ENCODE measurements at regions not wholly inside any gene's neighbourhood (a gene's known extent, or its start where the extent isn't known, plus 50 kb on each side); places are given as distances from the start of the nearest gene placed in this dataset.

DNA sequence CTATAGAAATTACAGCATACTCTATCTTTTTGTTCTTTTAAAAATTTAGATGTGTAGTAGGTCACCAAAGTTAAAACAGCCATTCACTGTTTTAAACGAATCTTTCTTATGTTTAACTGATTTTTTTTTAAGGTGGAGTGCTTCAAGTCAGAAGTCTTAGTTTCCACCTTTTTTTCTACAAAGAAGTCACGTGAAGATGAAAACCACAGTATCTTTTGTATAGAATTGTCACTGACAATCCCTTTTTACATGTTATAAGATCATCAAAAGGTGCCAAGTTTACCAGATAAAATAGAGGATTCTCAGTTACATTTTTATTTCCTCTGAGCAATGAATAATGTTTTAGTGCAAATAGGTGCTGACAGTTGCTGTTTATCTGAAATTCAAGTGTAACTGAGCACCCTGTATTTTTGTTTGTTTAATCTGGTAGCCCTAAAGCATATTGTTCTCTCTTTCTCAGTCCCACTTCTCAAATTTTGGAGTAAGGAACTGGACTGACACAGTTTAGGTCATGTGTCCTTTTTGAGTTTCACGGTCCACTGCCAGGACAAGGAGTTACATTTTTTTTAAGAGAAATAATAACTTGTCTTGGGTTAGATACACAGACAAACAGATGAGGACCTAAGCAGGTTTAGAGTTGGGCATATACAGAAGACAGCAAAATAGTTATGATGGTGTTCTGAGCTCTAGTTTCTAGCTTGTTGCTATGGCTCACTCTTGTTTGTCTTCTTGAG is 233.2 kb upstream of the MBL2 start:
- no peak for TF ChIP-seq CTCF (IDR thresholded peaks at IDR 0.05; ENCODE audit: low read depth, low read length, missing control alignments)
- H3K4me3 ChIP-seq (replicated peaks; ENCODE audit: low read depth, low read length) = no peak overlapping the region
- no peak for DNase-seq (ENCODE audit: extremely low read depth, low read depth)

- no peak for DNase-seq (ENCODE audit: extremely low read depth, low read depth)
- TF ChIP-seq CTCF (IDR thresholded peaks at IDR 0.05; ENCODE audit: low read depth, low read length, missing control alignments) = no peak
- no peak overlapping the region for H3K4me3 ChIP-seq (replicated peaks; ENCODE audit: low read depth, low read length)
These were observed 230.5 kb upstream of the MBL2 start for GRCh38 chr10:53003094-53003493.

DNA sequence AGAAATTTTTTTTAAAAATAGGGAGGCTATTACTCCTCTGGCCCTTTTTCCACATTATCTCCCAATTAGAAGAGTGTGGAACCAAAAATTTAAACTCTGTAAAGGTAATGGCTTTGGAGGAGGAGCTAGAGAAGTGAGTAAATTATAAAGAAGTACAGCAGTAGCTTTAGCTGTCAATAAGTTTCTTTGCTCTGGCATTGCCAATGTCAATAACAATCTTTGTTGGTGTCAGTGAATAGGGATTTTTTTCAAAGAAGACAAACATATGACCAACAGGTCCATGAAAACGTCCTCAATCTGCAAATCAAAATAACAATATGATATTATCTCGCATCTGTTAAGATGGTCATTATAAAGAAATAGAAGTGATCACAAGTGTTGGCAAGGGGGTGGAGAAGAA is 227.1 kb upstream of the MBL2 start:
- no peak for DNase-seq (ENCODE audit: extremely low read depth, low read depth)
- TF ChIP-seq CTCF (IDR thresholded peaks at IDR 0.05; ENCODE audit: low read depth, low read length, missing control alignments) = no peak
- no peak overlapping the region for H3K4me3 ChIP-seq (replicated peaks; ENCODE audit: low read depth, low read length)

GRCh38 chr10:52999258-52999657 is 226.7 kb upstream of the MBL2 start:
- DNase-seq (ENCODE audit: extremely low read depth, low read depth) = no peak
- no peak overlapping the region for H3K4me3 ChIP-seq (replicated peaks; ENCODE audit: low read depth, low read length)
- TF ChIP-seq CTCF (IDR thresholded peaks at IDR 0.05; ENCODE audit: low read depth, low read length, missing control alignments) = no peak

- no peak overlapping the region for H3K4me3 ChIP-seq (replicated peaks; ENCODE audit: low read depth, low read length)
- no peak for TF ChIP-seq CTCF (IDR thresholded peaks at IDR 0.05; ENCODE audit: low read depth, low read length, missing control alignments)
These were observed 224.4 kb upstream of the MBL2 start for GRCh38 chr10:52997007-52997406.

GRCh38 chr10:52994370-52994769 is 221.8 kb upstream of the MBL2 start:
- TF ChIP-seq CTCF (IDR thresholded peaks at IDR 0.05; ENCODE audit: low read depth, low read length, missing control alignments) = no peak

More at GRCh38 chr10:52997007-52997406, 224.4 kb upstream of the MBL2 start:
- DNase-seq (ENCODE audit: extremely low read depth, low read depth) = no peak

GRCh38 chr10:52993109-52993508 is 220.5 kb upstream of the MBL2 start:
- DNase-seq (ENCODE audit: extremely low read depth, low read depth) = no peak
- no peak overlapping the region for H3K4me3 ChIP-seq (replicated peaks; ENCODE audit: low read depth, low read length)
- no peak for TF ChIP-seq CTCF (IDR thresholded peaks at IDR 0.05; ENCODE audit: low read depth, low read length, missing control alignments)

More at GRCh38 chr10:52994370-52994769, 221.8 kb upstream of the MBL2 start:
- H3K4me3 ChIP-seq (replicated peaks; ENCODE audit: low read depth, low read length) = no peak overlapping the region
- DNase-seq (ENCODE audit: extremely low read depth, low read depth) = no peak

Measured in HFF-Myc (cell line).